Mucosa of descending colon (tissue), 3 donors: ENCODE measurements at regions not wholly inside any gene's neighbourhood (a gene's known extent, or its start where the extent isn't known, plus 50 kb on each side); places are given as distances from the start of the nearest gene placed in this dataset.

Experiments used
- ATAC-seq: fragments of 200-7000 bp; cut with Tn5 transposase; one replicate; pipeline ENCODE4 v1.9.1; 2020; ENCODE audit warnings: mild to moderate bottlenecking, moderate library complexity
- DNase-seq, 3 donors: peaks; one replicate each; pipeline ENCODE4 v3.0.0-alpha.2; 2020
- H3K36me3 ChIP-seq: fragments of 200-600 bp; one replicate; pipeline ENCODE4 v1.8.0; 2021; ENCODE audit warnings: low read depth, mild to moderate bottlenecking
- H3K4me1 ChIP-seq: fragments of 200-600 bp; one replicate; pipeline ENCODE4 v1.8.0; 2021; ENCODE audit warnings: low read depth, mild to moderate bottlenecking
- H3K4me3 ChIP-seq: fragments of 200-600 bp; one replicate; pipeline ENCODE4 v1.8.0; 2021; ENCODE audit warnings: mild to moderate bottlenecking
- H3K9me3 ChIP-seq: fragments of 200-600 bp; one replicate; pipeline ENCODE4 v1.8.0; 2021; ENCODE audit warnings: mild to moderate bottlenecking
- CTCF ChIP-seq: fragments of 200-600 bp; IDR thresholded peaks from one replicate; pipeline ENCODE4 v1.8.0; 2022; ENCODE audit warnings: antibody characterized with exemption, mild to moderate bottlenecking
- intact Hi-C, 2 donors: fragments of 100-400 bp; cut with DNase I in 1 of 2; cut with micrococcal nuclease in 1 of 2; formaldehyde crosslinking; loops; one replicate each; pipeline versions ENCODE4 v1.11.0 to v1.11.1; 2022; cut with DNase I, micrococcal nuclease
- donor health status: DM: no; HTN: no; CAD: no; lungs with moderate emphysema.
- donor health status: DM: no; HTN: no; CAD: no.
- donor health status: DM: no; HTN: yes; CAD: no.

- no peak for ATAC-seq
- Histone ChIP-seq H3K4me3 (no peak overlapping the region), H3K9me3 (no peaks in the 10 kb centered on the region), H3K4me1 (no peaks in the 10 kb centered on the region), H3K36me3 (no peaks in the 10 kb centered on the region)
- DNase-seq: no peak
- no peak for TF ChIP-seq CTCF
- intact Hi-C loops: no loop called here
Observed at GRCh38 chr2:173676647-173677046, 288.5 kb downstream of the SP3 start.

- no peaks in the 10 kb centered on the region for H3K36me3 ChIP-seq
- no peak for TF ChIP-seq CTCF
- ATAC-seq (no peak), DNase-seq (no peak)
- no peaks in the 10 kb centered on the region for H3K4me1 ChIP-seq
- no peak overlapping the region for H3K4me3 ChIP-seq
- intact Hi-C loops: no loop called here
- H3K9me3 ChIP-seq: no peaks in the 10 kb centered on the region
Observed at GRCh38 chr2:173678186-173678585, 287.0 kb downstream of the SP3 start.

- no peak for TF ChIP-seq CTCF
- no peak overlapping the region for H3K4me3 ChIP-seq
- no peak for ATAC-seq
- H3K4me1 ChIP-seq: no peaks in the 10 kb centered on the region
- no peaks in the 10 kb centered on the region for H3K36me3 ChIP-seq
- intact Hi-C loops: no loop called here
- DNase-seq: no peak
- H3K9me3 ChIP-seq: no peaks in the 10 kb centered on the region
Observed at GRCh38 chr2:173680574-173680973, 284.6 kb downstream of the SP3 start.

GRCh38 chr2:173681881-173682650, 283.1 kb downstream of the SP3 start:
- Histone ChIP-seq H3K4me1 (no peaks in the 10 kb centered on the region), H3K36me3 (no peaks in the 10 kb centered on the region), H3K9me3 (no peaks in the 10 kb centered on the region), H3K4me3 (no peak overlapping the region)
- intact Hi-C loops: no loop called here
- ATAC-seq: no peak
- no peak for TF ChIP-seq CTCF
- no peak for DNase-seq

- Histone ChIP-seq H3K4me1 (no peaks in the 10 kb centered on the region), H3K9me3 (no peaks in the 10 kb centered on the region), H3K4me3 (no peak overlapping the region), H3K36me3 (no peaks in the 10 kb centered on the region)
- ATAC-seq (no peak), DNase-seq (no peak)
- no peak for TF ChIP-seq CTCF
- intact Hi-C loops: no loop called here
Observed at GRCh38 chr2:173684896-173685459, 280.2 kb downstream of the SP3 start.
